K562 (cell line): ENCODE measurements at regions not wholly inside any gene's neighbourhood (a gene's known extent, or its start where the extent isn't known, plus 50 kb on each side); places are given as distances from the start of the nearest gene placed in this dataset.

Experiments
- ATAC-seq: fragments of 200-7000 bp; cut with Tn5 transposase; 3 replicates; pipeline ENCODE4 v1.9.1; 2020; ENCODE audit warnings: moderate library complexity
- BruUV-seq: library from RNA; stranded (reverse); fragments of 400-500 nt; replicated peaks from 2 replicates; lab custom pipeline; 2021; lab: Mats Ljungman, UMichigan
- CTCF ChIA-PET: fragments of 300-600 bp; formaldehyde crosslinking; extraction: SDS; loops from one replicate; lab custom pipeline; 2021; ENCODE audit warnings: low intra/inter-chr PET ratio; lab: Yijun Ruan, JAX
- POLR2A ChIA-PET: fragments of 300-600, 350-650 bp; sonication (Branson Sonifier 250); formaldehyde crosslinking; extraction: SDS; loops from one replicate; lab custom pipeline; 2021; ENCODE audit warnings: antibody characterized with exemption, inconsistent platforms; lab: Yijun Ruan, JAX
- DNase-seq, 4 experiments: peaks; one replicate each; pipeline versions ENCODE4 v3.0.0 to v3.0.0-alpha.2; 2011 to 2018; ENCODE audit warnings: low spot score in 3 of 4, mixed read lengths in 3 of 4; ENCODE audit errors: extremely low read depth in 1 of 4
- FAIRE-seq: peaks from 2 replicates; lab custom pipeline; 2011; peaks lifted over from hg19 to GRCh38; lab: Jason Lieb, UNC
- H2AFZ ChIP-seq: 2 replicates; pipeline ENCODE4 v1.6.0; 2011; ENCODE audit warnings: low read depth, low read length, control low read depth, inconsistent platforms
- H3K27ac ChIP-seq: fragments of 200-600 bp; 3 replicates; pipeline ENCODE4 v1.8.0; 2011; ENCODE audit warnings: low read depth, mild to moderate bottlenecking, control low read depth, inconsistent platforms, low read length, moderate library complexity, mixed read lengths; ENCODE audit errors: extremely low read depth
- H3K27me3 ChIP-seq, 2 experiments: fragments of 300-600 bp in 1 of 2; 2 replicates in 1 of 2; 3 replicates in 1 of 2; pipeline versions ENCODE4 v1.6.0 to v1.8.0; 2011; ENCODE audit warnings: inconsistent platforms in 2 of 2, low read length in 2 of 2, mild to moderate bottlenecking in 1 of 2, mixed read lengths in 1 of 2, moderate library complexity in 1 of 2; ENCODE audit not compliant: control insufficient read depth in 2 of 2, insufficient read depth in 2 of 2
- H3K36me3 ChIP-seq: fragments of 300-600 bp; 3 replicates; pipeline ENCODE4 v1.8.0; 2011; ENCODE audit warnings: mild to moderate bottlenecking, low read length, inconsistent platforms; ENCODE audit not compliant: control insufficient read depth, insufficient read depth
- H3K4me1 ChIP-seq, 2 experiments: fragments of 200-600 bp in 1 of 2; replicated peaks in 1 of 2; 2 replicates in 1 of 2; 3 replicates in 1 of 2; pipeline versions ENCODE4 v1.5.1 to v1.8.0; 2011; ENCODE audit warnings: inconsistent platforms in 2 of 2, low read length in 2 of 2, mild to moderate bottlenecking in 1 of 2, mixed read lengths in 1 of 2, moderate library complexity in 1 of 2; ENCODE audit not compliant: control insufficient read depth in 2 of 2, insufficient read depth in 2 of 2
- H3K4me2 ChIP-seq: 2 replicates; pipeline ENCODE4 v1.6.1; 2011; ENCODE audit warnings: low read length, control low read depth, inconsistent platforms, mixed read lengths; ENCODE audit not compliant: insufficient read depth
- H3K4me3 ChIP-seq: fragments of 200-600 bp; sonication (generic), shearing (Covaris generic); 2 replicates; pipeline ENCODE4 v1.5.1; 2016; ENCODE audit warnings: control low read depth, inconsistent platforms
- H3K79me2 ChIP-seq: fragments of 200-600 bp; 3 replicates; pipeline ENCODE4 v1.8.0; 2011; ENCODE audit warnings: low read length, inconsistent platforms; ENCODE audit not compliant: control insufficient read depth, insufficient read depth
- H3K9ac ChIP-seq, 2 experiments: 2 replicates each; pipeline versions ENCODE4 v1.6.0 to v1.6.1; 2011; ENCODE audit warnings: low read depth in 2 of 2, low read length in 2 of 2, control low read depth in 1 of 2, inconsistent platforms in 1 of 2, mild to moderate bottlenecking in 1 of 2, mixed read lengths in 1 of 2; ENCODE audit not compliant: insufficient read depth in 1 of 2
- H3K9me1 ChIP-seq: one replicate; pipeline ENCODE4 v1.6.0; 2011; ENCODE audit warnings: inconsistent platforms, mild to moderate bottlenecking, low read length, moderate library complexity; ENCODE audit not compliant: control insufficient read depth, insufficient read depth
- H3K9me3 ChIP-seq: replicated peaks from 2 replicates; pipeline ENCODE4 v1.5.1; 2011; ENCODE audit warnings: low read depth, low read length, inconsistent platforms; ENCODE audit not compliant: control insufficient read depth, insufficient read depth
- H4K20me1 ChIP-seq: replicated peaks from 2 replicates; pipeline ENCODE4 v1.6.1; 2011; ENCODE audit warnings: low read length, inconsistent platforms, mixed read lengths; ENCODE audit not compliant: control insufficient read depth, insufficient read depth
- ATF1 ChIP-seq, 2 experiments: fragments of 450-650 bp in 1 of 2; IDR thresholded peaks; 2 replicates each; pipeline ENCODE4 v1.6.1; 2016; ENCODE audit warnings: missing compliant biosample characterization in 1 of 2, missing genetic modification characterization in 1 of 2
- C11orf30 ChIP-seq: fragments of 450-650 bp; IDR thresholded peaks from 2 replicates; pipeline ENCODE4 v1.6.1; 2016; ENCODE audit warnings: low read depth, mild to moderate bottlenecking
- FOXP1 ChIP-seq: sonication (generic); formaldehyde crosslinking; IDR thresholded peaks from 2 replicates; pipeline ENCODE4 v1.8.0; 2022; ENCODE audit warnings: mild to moderate bottlenecking, missing genetic modification reagents
- IFI16 ChIP-seq: fragments of 250-450 bp; sonication (Bioruptor Pico); IDR thresholded peaks from 2 replicates; pipeline ENCODE4 v2.1.2; 2022; ENCODE audit warnings: mild to moderate bottlenecking, inconsistent platforms
- KLF10 ChIP-seq: fragments of 250-450 bp; sonication (Bioruptor Pico); IDR thresholded peaks from 2 replicates; pipeline ENCODE4 v1.6.1; 2021; ENCODE audit warnings: matching md5 sums
- MECOM ChIP-seq: fragments of 250-450 bp; sonication (Bioruptor Pico); IDR thresholded peaks from 2 replicates; pipeline ENCODE4 v1.8.0; 2022; ENCODE audit warnings: inconsistent platforms
- MTA1 ChIP-seq: fragments of 450-650 bp; IDR thresholded peaks from 2 replicates; pipeline ENCODE4 v1.6.1; 2017; ENCODE audit warnings: borderline replicate concordance
- MXD1 ChIP-seq: fragments of 250-450 bp; sonication (Bioruptor Pico); IDR thresholded peaks from 2 replicates; pipeline ENCODE4 v1.8.0; 2021; ENCODE audit warnings: borderline replicate concordance, mild to moderate bottlenecking, moderate library complexity; ENCODE audit not compliant: poor library complexity, severe bottlenecking
- NKRF ChIP-seq: fragments of 450-650 bp; IDR thresholded peaks from 2 replicates; pipeline ENCODE4 v1.6.1; 2016; ENCODE audit warnings: borderline replicate concordance
- SMAD2 ChIP-seq: fragments of 150-350 bp; IDR thresholded peaks from 2 replicates; pipeline ENCODE4 v1.6.1; 2014; ENCODE audit warnings: low read depth, mild to moderate bottlenecking, low read length
- ZC3H4 ChIP-seq: sonication (generic); formaldehyde crosslinking; IDR thresholded peaks from 2 replicates; pipeline ENCODE4 v1.9.0; 2021; ENCODE audit warnings: missing genetic modification reagents, borderline replicate concordance
- ZNF431 ChIP-seq: sonication (generic); formaldehyde crosslinking; IDR thresholded peaks from 2 replicates; pipeline ENCODE4 v1.8.0; 2022; ENCODE audit warnings: mild to moderate bottlenecking, missing genetic modification reagents
- ZNF444 ChIP-seq: fragments of 250-450 bp; sonication (Bioruptor Pico); IDR thresholded peaks from 2 replicates; pipeline ENCODE4 v1.4.0; 2020; ENCODE audit warnings: mild to moderate bottlenecking, moderate library complexity
- ZNF75A ChIP-seq: fragments of 450-650 bp; formaldehyde crosslinking; IDR thresholded peaks from 2 replicates; pipeline ENCODE4 v1.4.0; 2020; ENCODE audit warnings: mild to moderate bottlenecking
- in situ Hi-C: fragments of 300-500 bp; cut with MboI; formaldehyde crosslinking; loops from 4 replicates; pipeline ENCODE4 v1.15.0; 2018; ENCODE audit warnings: inconsistent platforms, mixed read lengths
- intact Hi-C: fragments of 100-400 bp; cut with micrococcal nuclease; formaldehyde crosslinking; loops from 2 replicates; pipeline ENCODE4 v1.14.2; 2022
- TF ChIP-seq, protein P1 (sequence below): fragments of 200-800 bp; sonication (Bioruptor generic); IDR thresholded peaks from 2 replicates; pipeline ENCODE4 v1.6.1; 2017; ENCODE audit warnings: missing genetic modification characterization, missing compliant biosample characterization
- TF ChIP-seq, protein P2 (sequence below): sonication (generic); formaldehyde crosslinking; IDR thresholded peaks from 2 replicates; pipeline ENCODE4 v1.8.1; 2023; ENCODE audit warnings: missing genetic modification reagents, mild to moderate bottlenecking, borderline replicate concordance

DNA sequence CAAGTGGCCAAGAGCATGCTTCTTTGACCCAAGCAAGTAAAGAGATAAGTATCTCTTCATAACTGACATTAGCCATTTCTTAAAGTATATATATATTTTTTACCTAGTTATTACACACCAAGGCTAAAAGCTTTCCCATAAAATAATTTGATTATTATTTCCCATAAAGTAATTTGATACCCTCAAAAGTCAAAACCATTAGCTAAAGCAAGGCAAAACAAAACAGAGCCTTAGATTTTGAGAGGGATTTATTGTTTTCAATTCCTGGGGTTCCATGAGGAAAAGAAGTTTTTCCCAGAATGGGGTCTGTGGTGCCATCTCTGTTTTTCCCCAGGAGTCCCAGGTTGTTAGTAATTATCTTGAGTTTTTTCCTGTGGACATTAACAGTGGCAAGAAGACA is 125.5 kb upstream of the NUDT4 start:
- Histone ChIP-seq H3K27me3 (no peaks in the 10 kb centered on the region), H3K4me2 (no peak overlapping the region), H4K20me1 (no peaks in the 10 kb centered on the region), H3K4me3 (no peak overlapping the region), H3K4me1 (peaks cover 0 to 7% of the 10 kb centered on the region in 2 experiments; a peak in 3 of 5 replicates), H3K9ac (no peak overlapping the region), H3K36me3 (no peaks in the 10 kb centered on the region), H2AFZ (no peak overlapping the region), H3K79me2 (no peaks in the 10 kb centered on the region), H3K27ac (no peak overlapping the region), H3K9me1 (no peaks in the 10 kb centered on the region), H3K9me3 (no peaks in the 10 kb centered on the region)
- DNase-seq (no peak), FAIRE-seq (no peak), ATAC-seq (no peak)
- in situ Hi-C loops (no loop called here), intact Hi-C loops (no loop called here)
- CTCF ChIA-PET, result no interaction called here
- POLR2A ChIA-PET, result interaction anchor here (0.9 kb wide), 1 partner anchor 8 kb away, joined by 3 read pairs; no protein-coding TSS in a partner anchor
- no TSS peak for BruUV-seq
- TF ChIP-seq MTA1, result no peak
- no peak for TF ChIP-seq ZNF444 (CRISPR knock-in tag)
- TF ChIP-seq ATF1 (CRISPR knock-in tag; IDR thresholded peaks at IDR 0.05), result no peak
- TF ChIP-seq ATF1 (tag; IDR thresholded peaks at IDR 0.05), result no peak
- TF ChIP-seq IFI16, result no peak
- no peak for TF ChIP-seq NKRF
- no peak for TF ChIP-seq FOXP1 (CRISPR knock-in tag)
- no peak for TF ChIP-seq KLF10 (CRISPR knock-in tag)
- TF ChIP-seq, protein P1, sequence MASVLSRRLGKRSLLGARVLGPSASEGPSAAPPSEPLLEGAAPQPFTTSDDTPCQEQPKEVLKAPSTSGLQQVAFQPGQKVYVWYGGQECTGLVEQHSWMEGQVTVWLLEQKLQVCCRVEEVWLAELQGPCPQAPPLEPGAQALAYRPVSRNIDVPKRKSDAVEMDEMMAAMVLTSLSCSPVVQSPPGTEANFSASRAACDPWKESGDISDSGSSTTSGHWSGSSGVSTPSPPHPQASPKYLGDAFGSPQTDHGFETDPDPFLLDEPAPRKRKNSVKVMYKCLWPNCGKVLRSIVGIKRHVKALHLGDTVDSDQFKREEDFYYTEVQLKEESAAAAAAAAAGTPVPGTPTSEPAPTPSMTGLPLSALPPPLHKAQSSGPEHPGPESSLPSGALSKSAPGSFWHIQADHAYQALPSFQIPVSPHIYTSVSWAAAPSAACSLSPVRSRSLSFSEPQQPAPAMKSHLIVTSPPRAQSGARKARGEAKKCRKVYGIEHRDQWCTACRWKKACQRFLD (CRISPR knock-in tag), result no peak
- no peak for TF ChIP-seq C11orf30
- TF ChIP-seq ZNF431 (CRISPR knock-in tag), result no peak
- no peak for TF ChIP-seq ZC3H4 (CRISPR knock-in tag)
- no peak for TF ChIP-seq ZNF75A (CRISPR knock-in tag)
- no peak for TF ChIP-seq MECOM (CRISPR knock-in tag)
- no peak for TF ChIP-seq SMAD2
- no peak for TF ChIP-seq MXD1 (CRISPR knock-in tag)
- TF ChIP-seq, protein P2, sequence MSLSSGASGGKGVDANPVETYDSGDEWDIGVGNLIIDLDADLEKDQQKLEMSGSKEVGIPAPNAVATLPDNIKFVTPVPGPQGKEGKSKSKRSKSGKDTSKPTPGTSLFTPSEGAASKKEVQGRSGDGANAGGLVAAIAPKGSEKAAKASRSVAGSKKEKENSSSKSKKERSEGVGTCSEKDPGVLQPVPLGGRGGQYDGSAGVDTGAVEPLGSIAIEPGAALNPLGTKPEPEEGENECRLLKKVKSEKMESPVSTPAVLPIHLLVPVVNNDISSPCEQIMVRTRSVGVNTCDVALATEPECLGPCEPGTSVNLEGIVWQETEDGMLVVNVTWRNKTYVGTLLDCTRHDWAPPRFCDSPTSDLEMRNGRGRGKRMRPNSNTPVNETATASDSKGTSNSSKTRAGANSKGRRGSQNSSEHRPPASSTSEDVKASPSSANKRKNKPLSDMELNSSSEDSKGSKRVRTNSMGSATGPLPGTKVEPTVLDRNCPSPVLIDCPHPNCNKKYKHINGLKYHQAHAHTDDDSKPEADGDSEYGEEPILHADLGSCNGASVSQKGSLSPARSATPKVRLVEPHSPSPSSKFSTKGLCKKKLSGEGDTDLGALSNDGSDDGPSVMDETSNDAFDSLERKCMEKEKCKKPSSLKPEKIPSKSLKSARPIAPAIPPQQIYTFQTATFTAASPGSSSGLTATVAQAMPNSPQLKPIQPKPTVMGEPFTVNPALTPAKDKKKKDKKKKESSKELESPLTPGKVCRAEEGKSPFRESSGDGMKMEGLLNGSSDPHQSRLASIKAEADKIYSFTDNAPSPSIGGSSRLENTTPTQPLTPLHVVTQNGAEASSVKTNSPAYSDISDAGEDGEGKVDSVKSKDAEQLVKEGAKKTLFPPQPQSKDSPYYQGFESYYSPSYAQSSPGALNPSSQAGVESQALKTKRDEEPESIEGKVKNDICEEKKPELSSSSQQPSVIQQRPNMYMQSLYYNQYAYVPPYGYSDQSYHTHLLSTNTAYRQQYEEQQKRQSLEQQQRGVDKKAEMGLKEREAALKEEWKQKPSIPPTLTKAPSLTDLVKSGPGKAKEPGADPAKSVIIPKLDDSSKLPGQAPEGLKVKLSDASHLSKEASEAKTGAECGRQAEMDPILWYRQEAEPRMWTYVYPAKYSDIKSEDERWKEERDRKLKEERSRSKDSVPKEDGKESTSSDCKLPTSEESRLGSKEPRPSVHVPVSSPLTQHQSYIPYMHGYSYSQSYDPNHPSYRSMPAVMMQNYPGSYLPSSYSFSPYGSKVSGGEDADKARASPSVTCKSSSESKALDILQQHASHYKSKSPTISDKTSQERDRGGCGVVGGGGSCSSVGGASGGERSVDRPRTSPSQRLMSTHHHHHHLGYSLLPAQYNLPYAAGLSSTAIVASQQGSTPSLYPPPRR, result no peak
